HG03575 (cell line): ENCODE measurements at regions not wholly inside any gene's neighbourhood (a gene's known extent, or its start where the extent isn't known, plus 50 kb on each side); places are given as distances from the start of the nearest gene placed in this dataset.
"Not testable (repeated sequence)": the region's sequence is repeated elsewhere in the genome, so short reads cannot be mapped to it uniquely, and the experiment has no call there.

Experiments
- ATAC-seq: cut with Tn5 transposase; IDR thresholded peaks from one replicate; pipeline ENCODE4 v1.9.1; 2021; ENCODE audit not compliant: unreplicated experiment, insufficient number of reproducible peaks, low FRiP score; ENCODE audit errors: extremely low read depth

- not testable (repeated sequence) for ATAC-seq
Measured at GRCh38 chr5:40108764-40109390, 570.8 kb upstream of the PTGER4 start.

- not testable (repeated sequence) for ATAC-seq
Measured at GRCh38 chr5:40107786-40108185, 571.9 kb upstream of the PTGER4 start.

GRCh38 chr5:40106847-40107246 lies 572.9 kb upstream of the PTGER4 start:
- ATAC-seq, result no peak

GRCh38 chr5:40098313-40098712 lies 581.4 kb upstream of the PTGER4 start:
- ATAC-seq, result no peak

GRCh38 chr5:40093550-40093949 lies 586.2 kb upstream of the PTGER4 start:
- ATAC-seq, result no peak

GRCh38 chr5:40089269-40089668 lies 590.4 kb upstream of the PTGER4 start:
- ATAC-seq, result no peak

GRCh38 chr5:40084614-40085013 lies 595.1 kb upstream of the PTGER4 start:
- no peak for ATAC-seq

- no peak for ATAC-seq
Measured at GRCh38 chr5:40082313-40082712, 597.4 kb upstream of the PTGER4 start.

- ATAC-seq, result no peak
Measured at GRCh38 chr5:40080191-40080590, 599.5 kb upstream of the PTGER4 start.

GRCh38 chr5:40078898-40079575 lies 600.7 kb upstream of the PTGER4 start:
- ATAC-seq, result no peak

- no peak for ATAC-seq
Measured at GRCh38 chr5:40074826-40075225, 604.9 kb upstream of the PTGER4 start.

GRCh38 chr5:40073927-40074326 lies 605.8 kb upstream of the PTGER4 start:
- ATAC-seq, result no peak

- ATAC-seq, result no peak
Measured at GRCh38 chr5:40071870-40072269, 607.8 kb upstream of the PTGER4 start.

GRCh38 chr5:40066616-40067015 lies 613.1 kb upstream of the PTGER4 start:
- ATAC-seq, result no peak

GRCh38 chr5:40052808-40053207 lies 626.9 kb upstream of the PTGER4 start:
- no peak for ATAC-seq

- no peak for ATAC-seq
Measured at GRCh38 chr5:40046792-40047191, 622.0 kb upstream of the DAB2 start.

GRCh38 chr5:40045429-40045828 lies 620.6 kb upstream of the DAB2 start:
- ATAC-seq, result no peak

GRCh38 chr5:40043916-40044315 lies 619.1 kb upstream of the DAB2 start:
- ATAC-seq, result no peak

- ATAC-seq, result no peak
Measured at GRCh38 chr5:40041452-40041851, 616.7 kb upstream of the DAB2 start.

GRCh38 chr5:40037713-40038112 lies 612.9 kb upstream of the DAB2 start:
- no peak for ATAC-seq

GRCh38 chr5:40034441-40034840 lies 609.7 kb upstream of the DAB2 start:
- no peak for ATAC-seq
